Fibroblast of skin of abdomen (primary cell): ENCODE measurements at regions not wholly inside any gene's neighbourhood (a gene's known extent, or its start where the extent isn't known, plus 50 kb on each side); places are given as distances from the start of the nearest gene placed in this dataset.
"Not testable (repeated sequence)": the region's sequence is repeated elsewhere in the genome, so short reads cannot be mapped to it uniquely, and the experiment has no call there.

Experiments
- DNase-seq: peaks from one replicate; pipeline ENCODE4 v3.0.0-alpha.2; 2013

DNA sequence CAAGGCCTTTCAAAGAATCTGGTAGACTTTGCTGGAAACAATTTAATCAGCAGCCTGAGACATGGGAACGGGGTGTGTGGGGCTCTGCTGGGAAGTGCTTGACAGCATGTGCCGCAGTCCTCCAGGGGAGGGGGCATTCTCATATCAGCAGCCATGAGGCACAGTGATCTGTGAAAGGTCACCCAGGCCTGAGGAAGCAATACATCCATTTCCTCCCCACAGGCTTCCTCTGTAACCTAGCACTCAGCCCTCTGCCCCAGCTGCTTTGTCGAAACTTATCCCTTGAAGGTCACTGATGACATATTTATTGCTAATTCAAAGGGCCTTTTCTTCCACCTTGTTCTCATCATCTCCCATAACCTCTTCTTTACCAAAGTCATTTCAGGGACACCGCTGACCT is 103.3 kb downstream of the TNFAIP3 start:
- DNase-seq = no peak

GRCh38 chr6:137973201-137973600 is 106.1 kb downstream of the TNFAIP3 start:
- DNase-seq = peak; percentile 25

GRCh38 chr6:137975188-137975940 is 108.3 kb downstream of the TNFAIP3 start:
- no peak for DNase-seq

DNA sequence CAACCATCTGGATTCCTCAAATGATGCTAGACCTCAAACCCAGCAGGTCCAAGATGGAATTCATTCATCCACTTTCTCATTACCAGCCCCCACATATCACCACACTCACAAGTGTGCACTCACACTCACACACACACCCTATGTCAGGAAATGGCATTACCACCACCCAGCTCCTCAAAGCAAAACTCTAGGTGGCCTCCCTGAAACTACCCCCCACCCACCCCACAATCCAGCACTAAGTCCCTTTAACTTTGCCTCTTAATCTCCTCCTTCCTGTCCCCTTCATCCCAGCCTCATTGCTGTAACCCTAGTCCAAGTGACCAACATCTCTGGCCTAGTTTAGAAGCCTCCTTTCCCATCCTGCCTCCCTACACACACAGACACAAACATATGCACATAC is 109.4 kb downstream of the TNFAIP3 start:
- no peak for DNase-seq

GRCh38 chr6:137977206-137977605 is 110.1 kb downstream of the TNFAIP3 start:
- DNase-seq = no peak

DNA sequence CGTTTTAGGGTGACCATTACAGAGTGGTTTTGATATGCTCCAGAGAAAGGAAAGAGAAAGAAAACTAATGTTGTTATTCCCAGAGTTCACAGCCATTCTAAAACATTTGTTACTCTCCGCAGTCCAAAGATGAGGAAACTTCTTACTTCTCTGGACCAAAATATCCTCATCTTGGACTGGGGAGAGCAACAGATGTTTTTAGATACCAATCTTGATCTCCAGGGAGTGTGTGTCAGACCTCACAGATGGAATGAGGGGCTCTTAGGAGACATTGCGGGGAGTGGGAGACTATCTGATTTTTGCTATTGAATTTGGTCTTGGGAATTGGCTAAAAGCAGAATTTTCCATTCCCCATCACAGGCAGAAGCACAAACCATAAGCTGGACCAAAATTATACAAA is 110.8 kb downstream of the TNFAIP3 start:
- no peak for DNase-seq

DNA sequence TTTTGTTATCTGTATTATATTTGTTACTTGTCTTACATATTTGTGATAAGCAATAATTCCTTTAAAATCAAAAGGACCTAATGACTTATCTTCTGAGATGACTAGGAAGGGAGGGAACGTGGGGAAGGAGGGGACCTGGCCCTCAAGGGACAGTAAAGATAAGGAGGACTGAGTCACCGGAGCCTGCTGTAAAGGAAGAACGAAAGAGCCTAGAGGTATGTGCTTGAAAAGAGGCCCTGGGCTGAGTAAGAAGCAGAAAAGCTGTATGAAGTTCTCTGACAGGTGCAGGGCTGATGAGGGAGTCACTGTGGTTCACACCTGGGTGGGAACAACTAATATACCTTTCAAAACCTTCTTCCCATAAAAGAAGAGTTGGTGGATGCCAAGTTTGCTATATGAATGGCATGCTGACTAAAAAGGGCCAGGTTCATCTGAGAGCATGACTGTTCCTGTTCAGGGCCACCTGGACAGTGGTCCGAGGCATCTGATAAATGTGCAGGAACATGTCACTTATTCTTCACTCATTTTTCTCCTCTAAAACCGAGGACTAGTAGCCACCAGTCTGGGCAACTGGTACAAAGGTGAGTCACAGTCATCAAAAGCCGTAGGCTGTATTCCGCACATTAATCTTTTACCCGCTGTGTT is 111.3 kb downstream of the TNFAIP3 start:
- no peak for DNase-seq

- not testable (repeated sequence) for DNase-seq
Observed at GRCh38 chr6:137979263-137979662, 112.2 kb downstream of the TNFAIP3 start.

GRCh38 chr6:137980777-137981176 is 113.7 kb downstream of the TNFAIP3 start:
- DNase-seq = no peak

GRCh38 chr6:137981758-137982157 is 114.7 kb downstream of the TNFAIP3 start:
- DNase-seq = no peak

GRCh38 chr6:137982418-137983189 is 115.5 kb downstream of the TNFAIP3 start:
- no peak for DNase-seq

DNA sequence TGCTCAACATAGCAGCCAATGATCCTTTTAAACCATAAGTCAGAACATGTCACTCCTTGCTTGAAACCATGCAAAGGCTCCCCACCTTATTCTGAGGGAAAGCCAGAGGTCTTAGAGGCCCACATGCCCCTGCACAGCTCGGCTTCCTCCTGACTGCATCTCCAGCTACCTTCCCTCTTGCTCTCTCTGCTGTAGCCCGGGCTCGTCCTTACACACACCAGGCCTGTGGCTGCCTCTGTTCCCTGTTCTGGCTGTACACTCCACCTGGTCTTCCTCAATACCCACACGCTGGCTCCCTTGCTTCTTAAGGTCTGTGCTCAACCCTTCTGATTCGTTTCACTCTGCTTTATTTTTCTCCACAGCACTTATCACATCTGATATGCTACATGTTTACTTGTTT is 116.2 kb downstream of the TNFAIP3 start:
- no peak for DNase-seq

DNA sequence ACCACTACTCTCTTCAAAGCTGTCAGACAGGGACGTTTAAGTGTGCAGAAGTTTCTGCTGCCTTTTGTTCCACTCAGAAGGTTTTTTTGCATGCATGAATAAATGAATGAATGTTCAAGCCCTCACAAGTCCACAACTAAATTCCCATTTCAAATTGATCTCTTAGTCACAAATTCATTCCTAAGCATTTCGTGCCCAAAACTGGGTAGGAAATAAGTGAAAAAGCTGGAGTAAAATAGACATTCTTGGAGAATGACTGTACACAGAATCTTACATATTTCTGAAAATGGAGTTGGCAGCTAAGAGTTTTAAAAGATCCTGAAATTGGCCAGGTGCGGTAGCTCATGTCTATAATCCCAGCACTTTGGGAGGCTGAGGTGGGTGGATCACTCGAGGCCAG is 117.6 kb downstream of the PERP start:
- DNase-seq = no peak

DNA sequence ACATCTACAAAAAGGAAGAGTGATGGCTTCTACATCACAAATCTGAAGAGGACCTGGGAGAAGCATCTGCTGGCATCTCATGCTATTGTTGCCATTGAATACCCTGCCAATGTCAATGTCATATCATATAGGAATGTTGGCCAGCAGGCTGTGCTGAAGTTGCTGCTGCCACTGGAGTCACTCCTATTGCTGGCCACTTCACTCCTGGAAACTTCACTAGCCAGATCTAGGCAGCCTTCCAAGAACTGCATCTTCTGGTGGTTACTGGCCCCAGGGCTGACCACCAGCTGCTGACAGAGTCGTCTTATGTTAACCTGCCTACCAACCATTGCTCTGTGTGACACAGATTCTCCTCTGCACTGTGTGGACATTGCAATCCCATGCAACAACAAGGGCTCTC is 111.8 kb downstream of the PERP start:
- no peak for DNase-seq

DNA sequence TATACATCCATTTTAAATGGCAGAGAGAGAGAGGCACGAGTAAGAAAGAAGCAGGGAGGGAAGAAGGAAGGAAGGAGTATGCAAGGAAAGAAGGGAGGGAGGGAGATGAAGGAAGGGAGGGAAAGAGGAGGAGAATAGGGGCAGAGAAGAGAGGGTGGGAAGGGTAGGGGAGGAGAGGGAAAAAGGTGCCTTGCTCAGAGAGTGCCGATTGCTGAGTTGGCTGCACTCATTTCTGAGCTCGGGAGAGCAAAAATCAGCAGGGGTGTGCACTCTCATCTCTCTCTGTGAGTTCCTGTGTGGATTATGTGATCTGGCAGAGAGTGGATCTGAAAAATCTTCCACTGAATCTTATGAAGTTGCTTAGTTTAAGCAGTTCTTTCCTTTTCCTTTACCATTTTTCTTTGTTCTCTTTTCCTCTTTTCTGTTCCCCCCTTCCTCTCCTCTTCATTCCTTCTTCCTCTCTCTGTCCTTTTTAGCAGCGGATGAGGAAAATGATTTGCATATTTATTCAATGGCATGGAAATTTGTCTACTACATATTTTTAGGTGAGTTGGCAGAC is 108.7 kb downstream of the PERP start:
- no peak for DNase-seq

- DNase-seq = no peak
Observed at GRCh38 chr6:137999815-138000214, 107.4 kb downstream of the PERP start.

GRCh38 chr6:138000941-138001340 is 106.3 kb downstream of the PERP start:
- no peak for DNase-seq

GRCh38 chr6:138001750-138002349 is 105.4 kb downstream of the PERP start:
- peak; percentile 32 for DNase-seq

GRCh38 chr6:138004430-138005287 is 102.6 kb downstream of the PERP start:
- DNase-seq = peak; percentile 22

DNA sequence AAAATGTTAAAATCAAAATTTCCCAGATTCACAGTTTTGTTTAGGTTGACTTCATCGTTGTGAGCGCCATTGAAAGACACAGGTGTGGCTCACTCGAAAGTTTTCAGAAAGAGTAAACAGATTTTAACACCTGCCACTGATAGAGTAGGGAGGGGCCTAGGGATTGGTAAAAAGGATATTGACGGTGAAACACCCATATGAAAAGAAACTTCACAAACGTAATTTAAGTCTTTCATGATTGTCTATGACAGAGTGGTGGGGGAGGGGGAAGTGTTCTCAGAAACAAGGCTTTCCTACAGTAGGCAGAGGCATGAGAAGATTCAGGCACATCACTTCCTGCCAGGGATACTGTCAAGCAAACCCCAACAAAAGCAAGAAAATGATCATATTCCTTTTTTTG is 101.4 kb downstream of the PERP start:
- no peak for DNase-seq

- DNase-seq = peak; percentile 20
Observed at GRCh38 chr6:138007014-138007472, 100.2 kb downstream of the PERP start.

DNA sequence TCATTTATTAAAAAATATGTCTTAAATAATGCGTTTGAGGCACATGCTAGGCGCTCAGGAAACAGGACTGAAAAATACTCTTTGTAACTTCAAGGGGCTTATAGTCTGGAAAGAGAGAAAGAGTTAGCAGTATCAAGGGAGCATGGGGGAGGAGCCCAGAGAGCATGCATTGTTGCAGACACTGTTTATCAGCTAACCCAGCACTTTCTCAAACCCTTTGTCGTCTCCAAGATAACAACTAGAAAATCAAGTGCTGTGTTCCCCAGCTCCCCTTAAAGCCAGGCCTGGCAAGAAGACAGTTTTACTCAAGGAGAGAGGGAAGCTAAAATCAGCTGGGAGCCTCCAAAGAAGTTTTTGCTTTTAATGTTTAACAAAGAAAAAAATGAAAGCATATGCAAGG is 98.4 kb downstream of the PERP start:
- DNase-seq = no peak
